HG02588 (cell line): ENCODE measurements at regions not wholly inside any gene's neighbourhood (a gene's known extent, or its start where the extent isn't known, plus 50 kb on each side); places are given as distances from the start of the nearest gene placed in this dataset.

ENCODE experiments used
- ATAC-seq: cut with Tn5 transposase; IDR thresholded peaks from one replicate; pipeline ENCODE4 v1.9.1; 2021; ENCODE audit warnings: mild to moderate bottlenecking, moderate library complexity; ENCODE audit not compliant: unreplicated experiment

DNA sequence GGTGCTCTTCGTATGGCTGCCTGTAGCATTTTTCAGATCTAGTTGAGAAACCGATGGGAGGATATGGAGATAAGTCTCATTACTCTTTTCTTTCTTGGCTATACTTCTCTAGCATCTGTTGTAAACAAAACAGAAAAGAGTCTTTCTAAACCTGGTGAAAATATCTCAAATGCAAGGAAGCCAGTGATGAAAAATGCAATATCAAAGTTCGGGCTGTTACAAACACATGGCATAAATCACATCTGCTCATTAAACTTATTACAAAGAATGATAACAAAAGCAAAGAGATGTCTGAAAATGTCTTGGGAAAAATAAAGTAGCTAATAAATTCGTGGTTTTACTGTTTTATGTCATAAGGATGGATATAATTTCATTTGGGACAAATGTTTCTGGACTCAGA lies 71.8 kb upstream of the IGFBP3 start:
- no peak for ATAC-seq

GRCh38 chr7:45990276-45990675 lies 69.2 kb upstream of the IGFBP3 start:
- no peak for ATAC-seq

- no peak for ATAC-seq
Measured at GRCh38 chr7:45988405-45989057, 67.5 kb upstream of the IGFBP3 start.

DNA sequence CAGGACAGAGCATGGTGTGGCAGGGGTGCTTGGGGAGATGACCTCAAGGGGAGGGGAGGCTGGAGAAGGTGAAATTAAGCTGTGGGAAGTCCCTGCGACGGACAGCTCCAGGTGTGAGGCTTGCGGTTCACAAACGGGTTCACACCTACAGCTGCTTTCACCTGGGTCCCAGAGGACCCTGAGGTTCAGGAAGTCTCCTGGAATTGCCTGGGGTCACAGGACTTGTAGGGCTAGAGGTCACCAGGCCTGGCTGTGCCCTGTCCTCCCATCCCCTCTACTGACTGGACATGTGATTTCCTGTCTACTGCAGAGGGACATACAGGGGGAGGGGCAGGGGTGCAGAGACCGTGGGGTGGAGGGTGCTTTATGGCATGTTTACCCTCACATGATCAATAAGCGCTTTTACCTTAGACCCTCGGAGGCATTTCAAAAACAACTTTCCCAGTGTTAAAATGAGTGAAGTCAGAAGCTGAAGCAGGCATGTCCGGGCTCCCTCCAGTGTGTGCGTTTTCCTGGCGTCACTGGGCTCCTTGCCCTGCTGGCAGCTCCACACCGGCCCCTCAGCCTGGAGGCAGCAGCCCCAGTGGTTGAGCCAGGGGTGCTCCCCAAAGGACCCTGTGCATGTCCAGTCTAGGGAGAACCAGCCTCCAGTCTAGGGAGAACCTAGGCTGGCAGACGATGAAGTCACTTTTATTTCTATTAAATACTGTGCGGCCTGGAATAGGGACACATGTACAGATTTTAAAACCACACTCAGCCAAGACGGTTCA lies 66.6 kb upstream of the IGFBP3 start:
- no peak for ATAC-seq

DNA sequence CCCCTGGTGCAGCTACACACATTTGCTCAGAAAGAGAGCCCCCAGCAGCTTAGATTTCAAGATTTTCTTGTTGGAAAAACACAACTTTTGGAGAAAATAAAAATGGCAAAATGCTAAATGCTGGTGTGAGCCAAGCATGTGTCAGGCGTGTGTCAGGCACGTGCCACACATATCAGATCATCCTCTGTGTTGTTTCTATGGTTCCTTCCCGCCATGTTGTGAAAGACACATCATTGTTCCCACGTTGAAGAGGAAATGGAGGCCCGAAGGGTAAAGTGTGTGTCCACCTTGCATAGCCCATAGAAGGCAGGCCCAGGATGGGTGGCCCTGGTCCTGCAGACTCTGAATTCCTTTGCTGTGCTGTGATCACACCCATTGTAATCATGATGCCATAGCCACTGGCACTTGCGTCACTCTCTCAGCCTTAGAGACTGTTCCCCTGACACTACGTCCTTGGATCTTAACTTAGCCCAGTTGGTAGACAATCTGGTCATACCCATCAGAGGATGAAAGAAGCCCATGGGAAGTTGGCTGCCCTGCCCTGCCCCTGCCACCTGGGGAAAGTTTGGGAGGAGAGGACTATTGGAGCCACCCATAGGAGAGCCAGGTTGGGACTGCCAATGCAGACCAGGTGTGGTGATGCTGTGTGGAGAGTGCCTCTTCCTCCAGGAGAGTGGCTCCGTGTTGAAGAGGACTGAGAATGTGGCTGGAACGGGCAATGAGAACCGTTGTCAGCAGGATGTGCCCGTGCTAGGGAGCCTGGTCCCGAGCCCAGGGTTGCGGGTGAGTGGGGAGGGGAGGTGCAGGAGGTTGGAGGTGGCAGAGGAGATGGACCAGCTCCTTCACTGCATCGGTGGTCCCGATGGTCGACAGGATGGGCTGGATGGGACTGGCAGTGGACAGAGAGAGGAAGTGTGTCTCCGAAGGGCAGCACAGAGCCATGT lies 65.6 kb upstream of the IGFBP3 start:
- no peak for ATAC-seq

DNA sequence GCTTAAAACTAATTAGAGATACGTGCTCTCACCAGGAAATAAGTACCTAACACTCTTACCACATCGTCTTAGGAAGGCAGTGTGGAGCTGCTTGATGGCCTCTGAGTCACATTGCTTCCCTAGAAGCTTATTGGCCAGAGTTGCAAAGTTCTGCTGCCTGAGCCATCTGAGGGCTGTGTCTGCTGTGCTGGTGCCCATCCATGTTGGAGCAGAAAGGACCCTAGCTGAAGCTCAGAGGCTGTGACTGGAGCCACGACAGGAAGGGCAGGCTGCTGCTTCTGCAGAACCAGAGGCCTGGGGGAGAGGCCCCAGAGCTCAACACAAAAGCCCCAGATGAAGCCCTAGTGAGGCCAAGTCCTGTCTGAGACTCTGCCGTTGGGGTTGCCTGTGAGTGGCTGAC lies 64.8 kb upstream of the IGFBP3 start:
- ATAC-seq: no peak

DNA sequence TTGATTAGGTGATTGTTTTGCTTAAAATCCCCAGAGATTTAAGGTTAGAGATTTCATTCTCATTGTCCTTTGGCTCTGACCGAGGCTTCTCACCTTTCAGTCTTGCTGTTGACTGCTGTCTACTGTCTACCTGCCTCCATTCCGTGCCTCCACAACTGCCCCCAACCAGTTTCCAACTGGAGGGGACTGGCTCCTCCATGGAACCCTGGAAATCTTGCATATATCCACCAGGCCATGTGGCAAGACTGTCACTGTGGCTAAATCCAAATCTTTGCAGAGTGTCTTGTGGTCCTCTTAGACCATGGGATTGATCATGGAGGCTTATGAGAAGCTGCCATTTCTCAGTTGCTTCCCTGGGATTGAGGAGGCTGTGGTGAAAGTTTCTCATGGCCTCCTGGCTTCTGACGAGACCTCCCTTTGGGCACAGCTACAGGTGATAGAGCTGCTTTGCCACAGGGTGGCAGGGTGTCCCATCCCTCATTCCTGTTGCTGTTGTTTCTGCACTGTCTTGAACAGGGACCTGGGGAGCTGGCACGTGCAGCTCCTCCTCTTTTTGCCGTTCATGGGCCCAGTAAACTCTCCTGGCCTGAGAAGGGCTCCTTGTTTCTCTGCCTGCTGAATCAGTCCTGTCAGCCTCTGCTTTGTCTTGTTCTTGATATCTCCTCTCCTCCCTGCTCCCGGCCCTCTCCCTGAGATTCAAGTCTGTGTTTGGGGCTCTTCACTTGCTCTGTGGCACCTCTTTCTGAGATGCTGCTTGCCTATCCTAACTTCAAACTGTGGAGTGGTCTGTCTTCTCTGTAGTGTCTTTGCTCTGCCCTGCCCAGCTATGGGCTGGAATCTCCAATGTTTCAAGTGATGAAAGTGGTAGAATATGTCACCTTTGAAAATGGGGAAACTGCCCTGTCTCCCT lies 63.6 kb upstream of the IGFBP3 start:
- ATAC-seq: no peak

- ATAC-seq: no peak
Measured at GRCh38 chr7:45983720-45984255, 62.7 kb upstream of the IGFBP3 start.

DNA sequence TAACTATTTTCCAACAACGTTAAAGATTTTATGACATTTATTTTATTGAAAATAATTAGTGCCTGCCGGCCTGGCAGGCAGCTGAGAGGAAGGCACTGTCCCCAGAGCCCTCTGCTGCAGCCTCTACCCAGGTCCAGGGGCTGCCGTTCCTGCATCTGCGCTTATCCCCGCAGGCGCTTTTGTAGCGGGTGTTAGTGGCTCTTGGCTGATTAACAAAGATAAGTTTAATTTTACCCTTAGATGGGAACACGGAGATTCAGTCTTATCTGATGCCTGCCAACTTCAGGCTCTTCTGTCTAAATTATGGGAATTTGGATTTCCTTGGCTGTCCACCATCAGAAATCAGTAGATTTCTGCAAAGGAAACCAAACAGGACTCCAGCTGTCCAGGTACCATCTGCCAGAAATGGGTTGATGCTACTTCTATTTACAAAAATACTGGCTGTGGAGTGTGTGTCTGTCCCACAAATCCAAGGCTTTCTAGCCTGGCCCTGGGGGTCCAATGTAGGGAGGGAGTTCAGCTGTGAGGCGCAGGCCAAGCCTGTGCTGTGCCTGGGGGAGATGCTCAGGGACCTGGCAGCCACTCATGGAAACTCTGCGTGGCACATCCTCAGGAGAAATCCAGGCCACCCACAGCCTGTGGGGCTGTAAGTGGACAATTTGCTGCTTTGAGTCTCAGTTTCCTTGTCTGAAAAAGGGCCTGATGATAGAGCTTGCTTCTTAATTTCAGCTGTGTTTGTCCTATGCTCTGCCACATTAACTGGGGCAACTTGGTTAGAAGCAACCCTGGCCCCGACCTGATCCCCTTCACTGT lies 62.0 kb upstream of the IGFBP3 start:
- no peak for ATAC-seq

DNA sequence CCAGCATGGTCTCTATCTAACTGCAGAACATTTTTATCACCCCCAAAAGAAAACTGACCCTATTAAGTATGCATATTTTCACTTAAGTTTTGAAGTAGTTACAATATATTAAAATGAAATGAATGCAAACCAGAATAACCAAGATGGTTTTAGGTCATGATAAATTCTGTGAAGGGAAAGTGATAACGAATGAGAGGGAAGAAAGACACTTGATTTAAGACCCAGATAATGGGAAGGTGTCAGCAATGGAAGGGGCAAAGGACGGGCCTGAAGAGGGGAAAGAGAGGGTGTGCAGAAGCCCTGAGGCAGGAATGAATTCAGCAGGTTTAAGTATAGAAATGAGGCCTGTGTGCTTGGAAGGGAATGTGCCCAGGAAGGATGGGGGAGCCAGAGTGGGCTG lies 61.1 kb upstream of the IGFBP3 start:
- ATAC-seq: no peak

DNA sequence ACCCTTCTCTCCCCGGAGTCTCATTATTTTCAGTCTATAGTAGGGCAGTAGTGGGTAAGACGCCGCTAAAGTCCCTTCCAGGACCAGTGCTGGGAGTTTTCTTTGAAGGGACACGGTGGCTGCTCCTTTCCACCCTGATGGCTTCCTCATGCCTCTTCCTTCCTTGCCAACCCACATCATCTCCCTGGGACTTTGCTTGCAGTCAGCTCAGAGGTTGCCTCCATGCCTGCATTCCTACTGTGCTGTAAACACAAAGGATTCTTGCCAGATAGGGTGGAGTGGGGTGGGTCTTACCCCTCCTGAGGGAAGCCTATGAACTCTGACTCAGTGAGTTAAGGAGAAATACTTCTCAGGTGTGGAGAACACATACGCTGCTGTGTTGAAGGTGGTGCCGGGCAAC lies 59.9 kb upstream of the IGFBP3 start:
- no peak for ATAC-seq

- ATAC-seq: no peak
Measured at GRCh38 chr7:45980181-45980905, 59.3 kb upstream of the IGFBP3 start.

DNA sequence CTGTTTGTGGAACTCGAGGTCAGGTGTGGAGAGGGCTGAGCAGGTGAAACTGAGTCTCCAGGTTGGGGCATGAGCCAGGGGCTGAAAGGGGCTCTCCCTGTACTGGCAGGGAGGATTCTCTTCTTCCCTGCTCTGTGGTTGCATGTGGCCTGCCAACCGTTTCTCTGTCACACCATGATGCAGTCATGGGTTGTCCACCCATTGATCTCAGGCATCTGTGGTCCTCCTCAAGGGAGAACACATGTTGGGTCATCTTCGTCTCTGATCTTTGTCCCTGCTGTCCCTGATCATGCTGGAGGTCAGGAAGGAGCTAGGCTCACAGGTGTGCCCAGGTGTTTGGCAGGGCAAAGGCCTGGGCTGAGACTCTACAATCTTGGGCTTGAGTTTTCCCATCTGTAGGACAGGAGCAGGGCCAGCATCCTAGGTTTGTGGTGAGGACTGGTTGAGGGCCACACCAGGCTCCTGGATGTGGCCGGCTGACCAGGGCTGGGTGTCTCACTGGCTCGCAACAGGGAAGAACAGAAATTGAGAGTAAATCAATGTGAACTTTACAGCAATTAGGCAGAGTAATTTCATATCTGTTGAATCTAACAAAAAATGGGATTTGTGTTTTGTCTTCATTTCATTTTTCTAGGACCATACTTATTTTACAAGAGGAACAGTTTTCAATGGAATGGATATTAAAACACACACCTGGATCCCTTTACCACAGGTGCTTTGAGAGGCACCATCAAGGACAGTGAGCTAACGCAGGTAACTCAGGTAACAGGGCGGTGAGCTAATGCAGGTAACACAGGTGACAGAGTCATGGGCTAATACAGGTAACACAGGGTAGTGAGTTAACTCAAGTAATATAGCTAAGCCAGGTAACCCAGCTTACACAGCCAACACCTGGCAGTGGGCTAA lies 58.5 kb upstream of the IGFBP3 start:
- no peak for ATAC-seq

DNA sequence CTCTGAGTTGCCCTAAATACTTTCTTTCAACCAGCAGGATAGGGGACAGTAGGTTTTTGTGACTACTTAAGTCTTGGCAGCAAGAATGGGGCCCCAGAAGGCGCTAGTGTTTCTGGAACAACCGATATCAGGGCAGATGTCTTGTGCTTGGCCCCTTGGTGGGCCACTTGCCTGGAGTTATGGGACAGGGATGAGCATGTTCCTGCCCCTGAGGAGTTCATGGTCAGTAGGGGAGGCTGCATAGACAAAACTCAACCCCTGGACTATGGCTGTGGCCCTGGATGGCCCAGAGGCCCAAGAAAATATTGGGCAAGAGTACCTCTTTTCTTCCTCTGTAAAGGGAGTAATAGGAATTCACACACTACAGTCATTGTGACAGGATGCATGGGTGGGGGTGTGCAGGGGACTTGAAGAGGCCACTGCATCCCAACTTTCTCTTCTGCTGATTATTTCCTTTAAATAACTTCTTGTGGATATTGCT lies 57.7 kb upstream of the IGFBP3 start:
- no peak for ATAC-seq

GRCh38 chr7:45978010-45978681 lies 57.1 kb upstream of the IGFBP3 start:
- no peak for ATAC-seq

GRCh38 chr7:45977256-45977780 lies 56.2 kb upstream of the IGFBP3 start:
- ATAC-seq: no peak

DNA sequence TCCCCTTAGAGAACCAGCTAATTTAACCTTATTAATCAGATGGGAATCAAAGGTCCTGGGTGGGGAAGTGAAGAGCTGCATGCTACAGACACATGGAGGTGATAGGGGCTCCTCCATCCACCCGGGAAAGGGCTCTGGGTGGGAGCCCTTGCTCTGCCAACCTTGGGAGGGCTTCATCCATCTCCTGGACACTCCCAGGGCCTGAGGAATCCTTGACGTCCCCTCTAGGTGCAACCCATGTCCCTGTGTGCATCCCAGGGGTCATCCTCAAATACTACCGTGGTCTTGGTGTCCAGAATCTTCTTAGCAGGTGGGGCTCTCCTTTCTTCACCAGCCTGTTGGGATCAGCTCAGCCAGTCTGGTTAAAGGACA lies 55.4 kb upstream of the IGFBP3 start:
- ATAC-seq: no peak
